BE2C (cell line): ENCODE measurements at regions not wholly inside any gene's neighbourhood (a gene's known extent, or its start where the extent isn't known, plus 50 kb on each side); places are given as distances from the start of the nearest gene placed in this dataset.

Experiments
- DNase-seq: peaks from one replicate; pipeline ENCODE4 v3.0.0-alpha.2; 2020
- H3K27me3 ChIP-seq: fragments of 250-450 bp; sonication (Bioruptor Pico); 2 replicates; pipeline ENCODE4 v1.5.1; 2020; ENCODE audit warnings: mild to moderate bottlenecking
- H3K36me3 ChIP-seq: fragments of 250-450 bp; sonication (Bioruptor Pico); 2 replicates; pipeline ENCODE4 v1.5.1; 2020; ENCODE audit warnings: mild to moderate bottlenecking
- H3K4me1 ChIP-seq: fragments of 250-450 bp; sonication (Bioruptor Pico); 2 replicates; pipeline ENCODE4 v1.5.1; 2020
- H3K4me3 ChIP-seq: 2 replicates; pipeline ENCODE4 v1.5.1; 2011; ENCODE audit warnings: low read depth, low read length
- H3K9me3 ChIP-seq: fragments of 250-450 bp; sonication (Bioruptor Pico); 2 replicates; pipeline ENCODE4 v1.5.1; 2020
- TF ChIP-seq, protein P1 (sequence below): IDR thresholded peaks from 2 replicates; pipeline ENCODE4 v1.5.1; 2012; ENCODE audit warnings: mild to moderate bottlenecking, low read depth, low read length

DNA sequence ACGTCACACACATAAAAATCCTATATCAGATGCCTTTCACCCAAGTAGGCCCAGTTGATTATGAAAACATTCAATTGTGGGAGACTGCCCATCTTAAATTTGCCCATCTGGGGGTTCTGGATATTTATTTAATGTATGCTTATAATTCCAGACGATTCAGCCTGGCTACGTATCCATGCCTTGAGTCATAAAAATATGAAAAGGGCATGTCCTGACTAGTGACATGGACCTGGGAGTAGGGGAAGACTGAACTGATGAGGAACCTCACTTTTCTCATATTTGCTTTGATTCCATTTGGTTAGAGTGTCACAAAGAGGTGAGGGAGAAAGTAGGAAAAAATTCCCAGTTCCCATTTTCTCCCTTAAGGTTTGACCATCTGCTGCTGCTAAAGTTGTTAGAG is 122.5 kb upstream of the GNAO1 start:
- TF ChIP-seq, protein P1, sequence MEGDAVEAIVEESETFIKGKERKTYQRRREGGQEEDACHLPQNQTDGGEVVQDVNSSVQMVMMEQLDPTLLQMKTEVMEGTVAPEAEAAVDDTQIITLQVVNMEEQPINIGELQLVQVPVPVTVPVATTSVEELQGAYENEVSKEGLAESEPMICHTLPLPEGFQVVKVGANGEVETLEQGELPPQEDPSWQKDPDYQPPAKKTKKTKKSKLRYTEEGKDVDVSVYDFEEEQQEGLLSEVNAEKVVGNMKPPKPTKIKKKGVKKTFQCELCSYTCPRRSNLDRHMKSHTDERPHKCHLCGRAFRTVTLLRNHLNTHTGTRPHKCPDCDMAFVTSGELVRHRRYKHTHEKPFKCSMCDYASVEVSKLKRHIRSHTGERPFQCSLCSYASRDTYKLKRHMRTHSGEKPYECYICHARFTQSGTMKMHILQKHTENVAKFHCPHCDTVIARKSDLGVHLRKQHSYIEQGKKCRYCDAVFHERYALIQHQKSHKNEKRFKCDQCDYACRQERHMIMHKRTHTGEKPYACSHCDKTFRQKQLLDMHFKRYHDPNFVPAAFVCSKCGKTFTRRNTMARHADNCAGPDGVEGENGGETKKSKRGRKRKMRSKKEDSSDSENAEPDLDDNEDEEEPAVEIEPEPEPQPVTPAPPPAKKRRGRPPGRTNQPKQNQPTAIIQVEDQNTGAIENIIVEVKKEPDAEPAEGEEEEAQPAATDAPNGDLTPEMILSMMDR, result no peak
- H3K4me3 ChIP-seq, result no peak overlapping the region
- no peaks in the 10 kb centered on the region for H3K27me3 ChIP-seq
- DNase-seq, result no peak
- H3K4me1 ChIP-seq, result no peaks in the 10 kb centered on the region
- H3K36me3 ChIP-seq, result no peaks in the 10 kb centered on the region
- no peaks in the 10 kb centered on the region for H3K9me3 ChIP-seq

DNA sequence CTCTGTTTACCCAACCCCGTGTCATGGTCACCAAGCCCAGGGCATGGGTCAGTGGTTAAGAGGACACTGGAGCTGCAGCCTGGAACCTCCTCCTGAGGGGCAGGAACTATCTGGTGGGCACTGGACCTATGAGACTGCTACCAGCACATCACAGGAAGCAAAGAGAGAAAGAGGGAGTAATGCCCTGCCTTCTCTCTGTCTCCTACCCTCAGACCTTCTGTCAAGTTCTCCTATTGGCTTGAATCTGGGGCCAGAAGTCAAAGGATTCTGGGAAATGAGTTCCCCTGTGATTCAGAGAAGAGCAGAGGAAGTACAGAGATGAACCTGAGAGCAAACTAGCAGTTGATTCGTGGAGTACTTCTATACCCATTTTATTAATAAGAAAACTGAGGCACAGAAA is 123.0 kb upstream of the GNAO1 start:
- no peaks in the 10 kb centered on the region for H3K4me1 ChIP-seq
- H3K9me3 ChIP-seq, result no peaks in the 10 kb centered on the region
- DNase-seq, result no peak
- H3K4me3 ChIP-seq, result no peak overlapping the region
- no peaks in the 10 kb centered on the region for H3K36me3 ChIP-seq
- H3K27me3 ChIP-seq, result no peaks in the 10 kb centered on the region
- TF ChIP-seq, protein P1, result no peak

DNA sequence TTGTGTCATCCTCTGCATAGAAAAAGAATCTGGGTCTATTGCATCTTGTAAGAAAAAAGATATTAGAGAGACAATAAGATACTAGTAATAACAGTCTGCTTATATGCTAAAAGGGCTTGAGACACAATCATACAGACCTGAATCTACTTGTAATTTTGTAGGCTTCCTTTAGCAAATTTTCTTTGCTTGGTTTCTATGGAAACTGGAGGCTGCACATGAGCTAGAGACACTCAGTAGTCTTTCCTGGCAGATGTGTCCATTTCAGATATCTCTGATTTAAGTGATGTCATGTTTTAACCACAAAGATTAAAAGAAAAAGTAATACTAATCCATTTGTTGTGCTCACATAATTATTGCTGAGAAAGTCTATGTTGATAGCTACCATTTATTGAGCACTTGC is 123.9 kb upstream of the GNAO1 start:
- Histone ChIP-seq H3K27me3 (no peaks in the 10 kb centered on the region), H3K4me3 (no peak overlapping the region), H3K9me3 (no peaks in the 10 kb centered on the region), H3K36me3 (no peaks in the 10 kb centered on the region), H3K4me1 (no peaks in the 10 kb centered on the region)
- TF ChIP-seq, protein P1, result no peak
- DNase-seq, result no peak

DNA sequence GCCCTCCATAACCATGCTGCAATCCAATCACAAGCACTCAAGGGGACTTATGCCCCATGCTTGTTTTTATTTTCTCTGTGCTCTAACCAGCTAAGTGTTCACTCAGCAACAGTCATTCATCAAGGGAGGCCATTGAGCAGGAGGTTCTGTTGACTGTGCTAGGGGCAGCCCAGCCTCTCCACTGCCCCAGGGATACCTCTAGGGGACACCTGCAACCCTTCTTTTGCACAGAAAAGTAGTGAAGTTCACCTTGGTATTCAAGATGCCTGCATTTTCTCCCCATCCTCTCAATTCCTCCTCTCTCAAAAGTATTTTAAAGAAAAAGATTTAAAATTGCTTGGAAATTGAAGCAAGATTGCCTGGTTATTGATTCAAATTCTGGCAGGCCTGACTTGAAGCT is 124.7 kb upstream of the GNAO1 start:
- Histone ChIP-seq H3K36me3 (no peaks in the 10 kb centered on the region), H3K4me3 (no peak overlapping the region), H3K4me1 (no peaks in the 10 kb centered on the region), H3K27me3 (no peaks in the 10 kb centered on the region), H3K9me3 (no peaks in the 10 kb centered on the region)
- DNase-seq, result no peak
- TF ChIP-seq, protein P1, result no peak

DNA sequence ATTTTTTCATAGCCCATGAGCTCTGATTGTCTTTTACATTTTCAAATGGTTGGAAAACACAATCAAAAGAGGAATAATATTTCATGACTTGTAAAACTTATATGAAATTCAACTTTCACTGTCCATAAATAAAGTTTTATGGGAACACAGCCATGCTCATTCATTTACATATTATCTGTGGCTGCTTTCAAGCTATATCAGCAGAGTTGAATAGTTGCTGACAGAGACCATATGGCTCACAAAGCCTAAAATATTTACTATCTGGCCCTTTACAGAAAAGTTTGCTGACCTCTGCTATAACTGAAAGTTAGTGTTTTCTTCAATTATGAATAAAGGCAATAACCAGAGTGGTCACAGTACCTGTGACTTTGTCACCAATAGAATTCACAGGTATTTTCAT is 128.2 kb upstream of the GNAO1 start:
- TF ChIP-seq, protein P1, result no peak

DNA sequence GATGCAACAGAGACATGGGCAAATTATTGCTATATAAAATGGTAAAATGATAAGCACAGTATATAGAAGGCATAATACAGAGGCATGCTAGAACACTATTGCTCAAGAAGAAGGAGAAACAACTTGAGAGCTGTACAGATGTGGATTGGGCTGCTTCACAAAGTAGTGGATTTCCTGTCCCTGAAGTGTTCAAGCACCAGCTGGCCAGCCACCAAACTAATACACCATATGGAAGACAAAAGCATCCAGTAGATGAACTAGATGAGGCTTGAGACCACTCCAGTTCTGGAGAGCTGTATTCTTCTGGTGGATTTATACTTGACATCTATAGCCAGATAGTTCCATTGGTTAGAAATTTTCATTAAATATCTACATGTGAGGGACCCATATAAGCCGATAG is 134.1 kb upstream of the GNAO1 start:
- H3K36me3 ChIP-seq, result no peaks in the 10 kb centered on the region
- H3K4me1 ChIP-seq, result no peaks in the 10 kb centered on the region
- TF ChIP-seq, protein P1, result no peak
- DNase-seq, result no peak
- no peak overlapping the region for H3K4me3 ChIP-seq
- H3K9me3 ChIP-seq, result no peaks in the 10 kb centered on the region
- no peaks in the 10 kb centered on the region for H3K27me3 ChIP-seq

More for the DNA sequence above, 128.2 kb upstream of the GNAO1 start:
- no peaks in the 10 kb centered on the region for H3K36me3 ChIP-seq
- no peaks in the 10 kb centered on the region for H3K27me3 ChIP-seq
- DNase-seq, result no peak
- H3K4me1 ChIP-seq, result no peaks in the 10 kb centered on the region
- H3K9me3 ChIP-seq, result no peaks in the 10 kb centered on the region
- H3K4me3 ChIP-seq, result no peak overlapping the region
